Fibroblast of lung (primary cell): ENCODE measurements at regions not wholly inside any gene's neighbourhood (a gene's known extent, or its start where the extent isn't known, plus 50 kb on each side); places are given as distances from the start of the nearest gene placed in this dataset.

Experiments used
- EZH2 ChIP-seq: IDR thresholded peaks from 2 replicates; pipeline ENCODE4 v1.5.1; 2012; ENCODE audit warnings: low read length, control low read depth, mild to moderate bottlenecking; ENCODE audit errors: missing control alignments
- TF ChIP-seq, protein P1 (sequence below), 2 donors: IDR thresholded peaks in 1 of 2; conservative IDR thresholded peaks in 1 of 2; 1 replicate in 1 of 2; 2 replicates in 1 of 2; pipeline ENCODE4 v1.5.1; 2011 to 2012; ENCODE audit warnings: low read length in 2 of 2, control low read depth in 1 of 2, inconsistent platforms in 1 of 2, low read depth in 1 of 2, mild to moderate bottlenecking in 1 of 2

DNA sequence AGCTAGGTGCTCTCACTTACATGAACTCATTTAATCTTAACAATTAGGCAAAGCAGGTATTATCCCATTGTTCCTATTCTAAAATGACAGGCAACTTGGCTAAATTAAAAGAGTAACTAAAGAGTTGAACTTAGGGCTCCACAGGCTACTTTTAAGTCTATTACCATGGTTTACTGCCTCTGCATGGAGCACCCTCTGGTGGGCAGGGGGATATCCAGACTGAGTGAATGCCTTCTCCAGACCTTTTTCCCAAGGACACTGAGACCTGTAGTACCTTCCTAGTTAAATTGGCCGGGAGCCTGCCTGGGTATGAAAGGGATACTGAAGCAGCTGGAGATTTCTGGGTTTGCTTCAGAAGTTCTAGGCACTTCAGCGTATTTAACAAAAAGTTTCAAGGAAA, 238.1 kb downstream of the ELAVL2 start:
- TF ChIP-seq, protein P1, sequence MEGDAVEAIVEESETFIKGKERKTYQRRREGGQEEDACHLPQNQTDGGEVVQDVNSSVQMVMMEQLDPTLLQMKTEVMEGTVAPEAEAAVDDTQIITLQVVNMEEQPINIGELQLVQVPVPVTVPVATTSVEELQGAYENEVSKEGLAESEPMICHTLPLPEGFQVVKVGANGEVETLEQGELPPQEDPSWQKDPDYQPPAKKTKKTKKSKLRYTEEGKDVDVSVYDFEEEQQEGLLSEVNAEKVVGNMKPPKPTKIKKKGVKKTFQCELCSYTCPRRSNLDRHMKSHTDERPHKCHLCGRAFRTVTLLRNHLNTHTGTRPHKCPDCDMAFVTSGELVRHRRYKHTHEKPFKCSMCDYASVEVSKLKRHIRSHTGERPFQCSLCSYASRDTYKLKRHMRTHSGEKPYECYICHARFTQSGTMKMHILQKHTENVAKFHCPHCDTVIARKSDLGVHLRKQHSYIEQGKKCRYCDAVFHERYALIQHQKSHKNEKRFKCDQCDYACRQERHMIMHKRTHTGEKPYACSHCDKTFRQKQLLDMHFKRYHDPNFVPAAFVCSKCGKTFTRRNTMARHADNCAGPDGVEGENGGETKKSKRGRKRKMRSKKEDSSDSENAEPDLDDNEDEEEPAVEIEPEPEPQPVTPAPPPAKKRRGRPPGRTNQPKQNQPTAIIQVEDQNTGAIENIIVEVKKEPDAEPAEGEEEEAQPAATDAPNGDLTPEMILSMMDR (conservative IDR thresholded peaks at IDR 0.05 in 1 of 2, IDR thresholded peaks at IDR 0.05 in 1 of 2; ENCODE audit: low read depth in 1 of 2, low read length in 2 of 2), result no peak
- no peak for TF ChIP-seq EZH2
